ENCODE measurements at regions not wholly inside any gene's neighbourhood (a gene's known extent, or its start where the extent isn't known, plus 50 kb on each side); places are given as distances from the start of the nearest gene placed in this dataset.

GRCh38 chr1:172815740-172816139 is 156.8 kb downstream of the FASLG start:
- no peak overlapping the region for H3K27ac ChIP-seq
- no peak overlapping the region for H3K4me3 ChIP-seq
- in situ Hi-C loops (cut with MboI; ENCODE audit: low pct_unique_long_range_greater_than_20kb in 2 of 9, low sequenced_read_pairs in 9 of 9, unreplicated experiment in 9 of 9): no loop called here
- peaks cover 0 to 5% of the 10 kb centered on the region in 2 donors for H3K4me1 ChIP-seq (replicated peaks in 1 of 2)
- ATAC-seq (replicated peaks in 6 of 8): no peak

- in situ Hi-C loops (cut with MboI; ENCODE audit: low pct_unique_long_range_greater_than_20kb in 2 of 9, low sequenced_read_pairs in 9 of 9, unreplicated experiment in 9 of 9): no loop called here
- 53 to 94% (median 82%) methylated on average over 1 to 6 of the region's 6 CpGs; no CpG with 5 or more reads in 2 of the 10 experiments for WGBS, 10 experiments
- peak in 1 of 8 experiments; percentile 57 for ATAC-seq (replicated peaks in 6 of 8)
Observed at GRCh38 chr1:172818841-172819527, 160.1 kb downstream of the FASLG start.

GRCh38 chr1:172820475-172821158 is 161.7 kb downstream of the FASLG start:
- in situ Hi-C loops (cut with MboI; ENCODE audit: low pct_unique_long_range_greater_than_20kb in 2 of 9, low sequenced_read_pairs in 9 of 9, unreplicated experiment in 9 of 9): loop anchor here in 1 of 9 experiments (10.0 kb wide), 2 partner anchors 76 to 384 kb away; partner anchors contain the start of gene TNFSF4
- no peak overlapping the region for H3K27ac ChIP-seq
- peaks cover 0 to 9% of the 10 kb centered on the region in 2 donors for H3K4me1 ChIP-seq (replicated peaks in 1 of 2)
- WGBS, 10 experiments: 18 to 93% (median 81%) methylated on average over 2 to 4 of the region's 4 CpGs
- no peak overlapping the region for H3K4me3 ChIP-seq
- ATAC-seq (replicated peaks in 6 of 8): peak in 2 of 8 experiments; percentile 42 to 62

More at GRCh38 chr1:172818841-172819527, 160.1 kb downstream of the FASLG start:
- Histone ChIP-seq H3K27ac (no peak overlapping the region), H3K4me1 (replicated peaks in 1 of 2) (peaks cover 0 to 9% of the 10 kb centered on the region in 2 donors), H3K4me3 (no peak overlapping the region)

GRCh38 chr1:172821609-172822274 is 162.8 kb downstream of the FASLG start:
- ATAC-seq (replicated peaks in 6 of 8): peak in 5 of 8 experiments; percentile 36 to 53 (median 41)
- Histone ChIP-seq H3K4me1 (replicated peaks in 1 of 2) (peaks cover 3 to 9% of the 10 kb centered on the region in 2 donors), H3K27ac (no peak overlapping the region), H3K4me3 (no peak overlapping the region)
- in situ Hi-C loops (cut with MboI; ENCODE audit: low pct_unique_long_range_greater_than_20kb in 2 of 9, low sequenced_read_pairs in 9 of 9, unreplicated experiment in 9 of 9): loop anchor here in 1 of 9 experiments (10.0 kb wide), 2 partner anchors 77 to 383 kb away; partner anchors contain the start of gene TNFSF4
- WGBS, 10 experiments: 91% methylated on average over 1 of the region's 1 CpG; no CpG with 5 or more reads in 9 of the 10 experiments

GRCh38 chr1:172822886-172823285 is 164.0 kb downstream of the FASLG start:
- Histone ChIP-seq H3K4me1 (replicated peaks in 1 of 2) (peaks cover 3 to 9% of the 10 kb centered on the region in 2 donors), H3K4me3 (no peak overlapping the region), H3K27ac (no peak overlapping the region)
- 0 to 100% (median 100%) methylated on average over 1 of the region's 1 CpG; no CpG with 5 or more reads in 1 of the 10 experiments for WGBS, 10 experiments
- no peak for ATAC-seq (replicated peaks in 6 of 8)
- in situ Hi-C loops (cut with MboI; ENCODE audit: low pct_unique_long_range_greater_than_20kb in 2 of 9, low sequenced_read_pairs in 9 of 9, unreplicated experiment in 9 of 9): loop anchor here in 1 of 9 experiments (10.0 kb wide), 2 partner anchors 78 to 382 kb away; partner anchors contain the start of gene TNFSF4

GRCh38 chr1:172823534-172823933 is 164.6 kb downstream of the FASLG start:
- ATAC-seq (replicated peaks in 6 of 8): no peak
- Histone ChIP-seq H3K4me1 (replicated peaks in 1 of 2) (peaks cover 3 to 9% of the 10 kb centered on the region in 2 donors), H3K4me3 (no peak overlapping the region), H3K27ac (no peak overlapping the region)
- in situ Hi-C loops (cut with MboI; ENCODE audit: low pct_unique_long_range_greater_than_20kb in 2 of 9, low sequenced_read_pairs in 9 of 9, unreplicated experiment in 9 of 9): loop anchor here in 1 of 9 experiments (10.0 kb wide), 2 partner anchors 79 to 381 kb away; partner anchors contain the start of gene TNFSF4

- in situ Hi-C loops (cut with MboI; ENCODE audit: low pct_unique_long_range_greater_than_20kb in 2 of 9, low sequenced_read_pairs in 9 of 9, unreplicated experiment in 9 of 9): loop anchor here in 1 of 9 experiments (10.0 kb wide), 2 partner anchors 79 to 381 kb away; partner anchors contain the start of gene TNFSF4
- H3K4me1 ChIP-seq (replicated peaks in 1 of 2): peaks cover 3% of the 10 kb centered on the region in 2 donors
- no peak overlapping the region for H3K27ac ChIP-seq
- WGBS, 10 experiments: 33 to 100% (median 91%) methylated on average over 1 to 3 of the region's 3 CpGs; no CpG with 5 or more reads in 3 of the 10 experiments
- no peak overlapping the region for H3K4me3 ChIP-seq
- no peak for ATAC-seq (replicated peaks in 6 of 8)
Observed at GRCh38 chr1:172824209-172824608, 165.3 kb downstream of the FASLG start.

GRCh38 chr1:172826096-172826741 is 167.3 kb downstream of the FASLG start:
- H3K4me3 ChIP-seq: no peak overlapping the region
- H3K27ac ChIP-seq: no peak overlapping the region
- H3K4me1 ChIP-seq (replicated peaks in 1 of 2): peaks cover 3% of the 10 kb centered on the region in 2 donors
- peak in 7 of 8 experiments; percentile 44 to 90 (median 74) for ATAC-seq (replicated peaks in 6 of 8)
- WGBS, 10 experiments: 0 to 78% (median 44%) methylated on average over 4 to 10 of the region's 10 CpGs
- in situ Hi-C loops (cut with MboI; ENCODE audit: low pct_unique_long_range_greater_than_20kb in 2 of 9, low sequenced_read_pairs in 9 of 9, unreplicated experiment in 9 of 9): loop anchor here in 1 of 9 experiments (10.0 kb wide), 2 partner anchors 81 to 379 kb away; partner anchors contain the start of gene TNFSF4

GRCh38 chr1:172827301-172827700 is 168.4 kb downstream of the FASLG start:
- in situ Hi-C loops (cut with MboI; ENCODE audit: low pct_unique_long_range_greater_than_20kb in 2 of 9, low sequenced_read_pairs in 9 of 9, unreplicated experiment in 9 of 9): loop anchor here in 1 of 9 experiments (10.0 kb wide), 2 partner anchors 82 to 378 kb away; partner anchors contain the start of gene TNFSF4

GRCh38 chr1:172827841-172828240 is 168.9 kb downstream of the FASLG start:
- peaks cover 0 to 3% of the 10 kb centered on the region in 2 donors for H3K4me1 ChIP-seq (replicated peaks in 1 of 2)
- 44 to 100% (median 89%) methylated on average over 2 of the region's 2 CpGs; no CpG with 5 or more reads in 2 of the 10 experiments for WGBS, 10 experiments
- H3K4me3 ChIP-seq: no peak overlapping the region
- H3K27ac ChIP-seq: no peak overlapping the region
- in situ Hi-C loops (cut with MboI; ENCODE audit: low pct_unique_long_range_greater_than_20kb in 2 of 9, low sequenced_read_pairs in 9 of 9, unreplicated experiment in 9 of 9): loop anchor here in 1 of 9 experiments (10.0 kb wide), 2 partner anchors 83 to 377 kb away; partner anchors contain the start of gene TNFSF4
- peak in 1 of 8 experiments; percentile 37 for ATAC-seq (replicated peaks in 6 of 8)

More at GRCh38 chr1:172827301-172827700, 168.4 kb downstream of the FASLG start:
- H3K4me1 ChIP-seq (replicated peaks in 1 of 2): peaks cover 0 to 3% of the 10 kb centered on the region in 2 donors
- no peak overlapping the region for H3K4me3 ChIP-seq
- 60 to 100% (median 100%) methylated on average over 1 of the region's 1 CpG; no CpG with 5 or more reads in 1 of the 10 experiments for WGBS, 10 experiments
- ATAC-seq (replicated peaks in 6 of 8): no peak
- no peak overlapping the region for H3K27ac ChIP-seq

GRCh38 chr1:172832006-172832725 is 173.3 kb downstream of the FASLG start:
- H3K27ac ChIP-seq: no peak overlapping the region
- in situ Hi-C loops (cut with MboI; ENCODE audit: low pct_unique_long_range_greater_than_20kb in 2 of 9, low sequenced_read_pairs in 9 of 9, unreplicated experiment in 9 of 9): no loop called here
- ATAC-seq (replicated peaks in 6 of 8): no peak
- H3K4me3 ChIP-seq: no peak overlapping the region
- H3K4me1 ChIP-seq (replicated peaks in 1 of 2): no peaks in the 10 kb centered on the region
- 78 to 100% (median 88%) methylated on average over 1 of the region's 1 CpG; no CpG with 5 or more reads in 4 of the 10 experiments for WGBS, 10 experiments

Data from motor neuron (in vitro differentiated cells).